NCI-H1092 (cell line): ENCODE measurements at regions not wholly inside any gene's neighbourhood (a gene's known extent, or its start where the extent isn't known, plus 50 kb on each side); places are given as distances from the start of the nearest gene placed in this dataset.
"Not testable (repeated sequence)": the region's sequence is repeated elsewhere in the genome, so short reads cannot be mapped to it uniquely, and the experiment has no call there.

Source experiments
- DNase-seq: peaks from one replicate; lab custom pipeline; 2025; lab: John Stamatoyannopoulos, UW

DNA sequence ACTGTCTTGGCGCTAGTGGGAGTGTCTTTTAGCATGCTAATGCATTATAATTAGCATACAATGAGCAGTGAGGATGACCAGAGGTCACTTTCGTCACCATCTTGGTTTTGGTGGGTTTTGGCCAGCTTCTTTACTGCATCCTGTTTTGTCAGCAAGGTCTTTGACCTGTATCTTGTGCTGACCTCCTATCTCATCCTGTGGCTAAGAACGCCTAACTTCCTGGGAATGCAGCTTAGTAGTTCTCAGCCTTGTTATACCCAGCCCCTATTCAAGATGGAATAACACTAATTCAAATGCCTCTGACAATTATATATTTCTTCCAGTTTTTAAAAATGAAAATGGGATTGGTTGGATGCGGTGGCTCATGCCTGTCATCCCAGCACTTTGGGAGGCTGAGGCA, 92.0 kb upstream of the TMTC4 start:
- DNase-seq = not testable (repeated sequence)

GRCh38 chr13:100764937-100765336, 90.3 kb upstream of the TMTC4 start:
- no peak for DNase-seq

DNA sequence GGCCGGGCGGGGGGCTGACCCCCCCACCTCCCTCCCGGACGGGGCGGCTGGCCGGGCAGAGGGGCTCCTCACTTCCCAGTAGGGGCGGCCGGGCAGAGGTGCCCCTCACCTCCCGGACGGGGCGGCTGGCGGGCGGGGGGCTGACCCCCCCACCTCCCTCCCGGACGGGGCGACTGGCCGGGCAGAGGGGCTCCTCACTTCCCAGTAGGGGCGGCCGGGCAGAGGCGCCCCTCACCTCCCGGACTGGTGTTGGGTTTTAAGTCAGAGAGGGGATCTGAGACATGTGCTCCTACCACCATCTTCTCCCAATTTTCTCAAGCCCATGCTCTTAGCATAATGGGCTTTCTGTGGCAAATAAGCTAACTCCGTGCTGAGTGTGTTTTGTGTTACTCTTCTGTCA, 87.5 kb upstream of the TMTC4 start:
- DNase-seq = not testable (repeated sequence)

- DNase-seq = no peak
These were observed 81.3 kb upstream of the TMTC4 start for GRCh38 chr13:100755891-100756290.

- no peak for DNase-seq
These were observed 79.9 kb upstream of the TMTC4 start for GRCh38 chr13:100754459-100754858.

DNA sequence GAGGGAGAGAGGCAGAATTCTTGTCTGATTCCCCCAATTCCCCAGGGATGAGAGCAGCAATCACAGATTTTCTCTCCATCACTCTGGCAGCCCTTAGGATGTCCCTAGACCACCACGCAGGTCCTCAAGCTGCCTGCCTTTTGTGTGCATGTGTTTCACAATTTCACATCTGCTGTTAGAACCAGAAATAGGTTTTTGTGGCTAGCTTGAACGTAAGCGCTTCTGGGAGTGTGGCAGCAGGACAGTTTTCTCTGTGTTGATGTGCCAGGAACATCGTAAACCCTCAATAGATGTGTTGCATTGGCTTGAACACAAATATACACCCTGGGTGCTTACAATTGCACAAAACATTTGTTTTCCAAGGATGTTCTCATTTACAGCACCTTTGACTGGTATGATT, 78.8 kb upstream of the TMTC4 start:
- DNase-seq = no peak

DNA sequence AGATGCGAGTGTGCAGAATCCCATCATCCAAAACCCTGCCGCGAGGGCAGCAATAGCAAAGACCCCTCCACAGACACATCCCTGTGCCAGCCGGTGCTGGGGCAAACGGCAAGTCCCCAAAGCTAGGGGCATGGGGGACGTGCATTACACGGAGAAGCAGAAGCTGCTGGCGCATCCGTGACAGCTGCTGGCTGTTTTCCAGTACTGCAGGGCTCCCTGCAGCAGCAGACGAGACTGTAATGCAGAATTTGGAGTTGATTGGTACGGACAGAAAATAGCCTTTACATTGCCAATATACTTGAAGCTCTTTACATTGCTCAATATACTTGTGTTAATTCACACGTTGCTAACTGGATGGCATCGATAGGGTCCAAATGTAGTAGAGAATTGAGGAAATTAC, 77.2 kb upstream of the TMTC4 start:
- DNase-seq = no peak

DNA sequence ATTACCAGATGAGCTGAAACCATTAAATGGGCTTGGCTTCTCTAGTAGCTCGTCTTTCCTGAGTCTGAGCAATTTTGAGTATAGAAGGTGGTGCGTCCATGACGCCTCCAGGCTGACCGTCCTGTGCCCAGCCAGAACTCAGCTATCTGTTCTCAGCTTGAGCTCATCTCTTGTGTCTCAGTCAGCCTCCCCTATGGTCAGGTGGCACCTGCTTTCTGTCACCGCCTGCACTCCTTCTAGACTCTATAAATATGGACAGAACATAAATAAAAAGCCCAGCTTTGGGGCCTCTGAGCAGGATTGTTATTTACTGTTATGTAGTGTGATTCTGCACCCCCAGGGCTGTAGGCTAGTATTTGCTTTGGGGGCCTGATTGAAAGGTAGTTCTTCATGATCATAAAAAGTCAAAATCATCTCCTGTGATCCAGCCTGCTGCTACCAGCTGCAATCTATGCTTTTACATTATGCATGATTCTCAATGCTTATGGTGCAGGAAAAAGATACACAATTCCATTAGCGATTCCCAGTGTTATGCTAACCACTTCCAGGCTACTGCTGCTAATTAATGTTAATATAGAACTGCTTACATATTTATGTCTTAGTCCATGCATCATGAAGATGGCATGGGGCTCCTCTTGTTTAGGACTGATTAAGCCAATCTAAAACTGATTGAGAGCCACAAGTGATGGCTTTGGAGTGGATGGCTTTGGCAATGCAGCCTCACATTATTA, 72.5 kb upstream of the TMTC4 start:
- no peak for DNase-seq

GRCh38 chr13:100738176-100738855, 63.7 kb upstream of the TMTC4 start:
- DNase-seq = no peak

- no peak for DNase-seq
These were observed 60.9 kb upstream of the TMTC4 start for GRCh38 chr13:100735494-100735893.

DNA sequence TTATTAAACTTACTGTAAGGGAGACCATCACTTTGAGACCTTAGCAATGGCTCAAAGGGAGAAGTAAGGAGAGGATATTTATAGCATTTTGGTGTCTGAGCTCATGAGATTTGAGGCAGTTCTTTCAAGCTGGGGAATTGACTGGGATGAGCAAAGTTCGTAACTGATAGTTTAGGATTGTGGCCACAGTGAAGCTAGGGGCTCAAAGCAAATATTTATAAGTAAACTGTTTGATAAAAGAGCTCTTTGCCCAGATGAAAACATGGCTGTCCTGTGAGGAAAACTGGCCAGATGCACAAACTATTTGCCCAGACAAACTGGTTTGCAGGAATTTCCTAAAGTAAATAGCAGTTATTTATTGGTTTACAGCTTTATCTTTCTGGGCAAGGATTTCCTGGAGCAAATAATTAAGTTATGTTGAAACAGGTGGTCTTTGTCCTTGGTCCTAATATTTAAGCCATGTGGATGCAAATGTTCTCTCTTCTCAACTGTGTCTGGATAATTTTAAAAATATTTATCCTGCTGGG, 59.7 kb upstream of the TMTC4 start:
- DNase-seq = no peak

- DNase-seq = no peak
These were observed 58.7 kb upstream of the TMTC4 start for GRCh38 chr13:100733261-100733660.

DNA sequence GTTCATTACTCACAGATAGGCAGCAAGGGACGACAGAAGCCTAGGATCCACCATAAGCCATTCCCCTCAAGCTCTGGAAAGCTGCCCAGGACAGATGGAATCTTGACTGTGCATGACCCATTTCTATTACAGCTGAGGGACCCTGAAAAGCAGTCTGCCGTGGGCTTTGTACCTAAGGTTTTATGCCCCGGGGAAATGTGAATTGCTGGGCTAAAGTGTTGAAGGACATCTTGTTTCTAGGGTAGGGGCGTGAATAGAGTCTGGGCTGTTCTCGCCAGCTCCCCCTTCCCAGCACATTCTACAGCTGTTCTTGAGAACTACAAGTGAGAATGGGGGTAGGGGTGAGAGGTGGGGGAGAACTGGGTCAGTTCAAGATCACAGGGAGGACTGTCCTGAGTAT, 53.6 kb upstream of the TMTC4 start:
- no peak for DNase-seq

GRCh38 chr13:100725472-100725871, 50.9 kb upstream of the TMTC4 start:
- DNase-seq = no peak

GRCh38 chr13:100724568-100724967, 50.0 kb upstream of the TMTC4 start:
- DNase-seq = no peak
